COLO668 (cell line): ENCODE measurements at regions not wholly inside any gene's neighbourhood (a gene's known extent, or its start where the extent isn't known, plus 50 kb on each side); places are given as distances from the start of the nearest gene placed in this dataset.
"Not testable (repeated sequence)": the region's sequence is repeated elsewhere in the genome, so short reads cannot be mapped to it uniquely, and the experiment has no call there.

ENCODE experiments used
- DNase-seq: peaks from one replicate; lab custom pipeline; 2025; ENCODE audit not compliant: unreplicated experiment; lab: John Stamatoyannopoulos, UW

DNA sequence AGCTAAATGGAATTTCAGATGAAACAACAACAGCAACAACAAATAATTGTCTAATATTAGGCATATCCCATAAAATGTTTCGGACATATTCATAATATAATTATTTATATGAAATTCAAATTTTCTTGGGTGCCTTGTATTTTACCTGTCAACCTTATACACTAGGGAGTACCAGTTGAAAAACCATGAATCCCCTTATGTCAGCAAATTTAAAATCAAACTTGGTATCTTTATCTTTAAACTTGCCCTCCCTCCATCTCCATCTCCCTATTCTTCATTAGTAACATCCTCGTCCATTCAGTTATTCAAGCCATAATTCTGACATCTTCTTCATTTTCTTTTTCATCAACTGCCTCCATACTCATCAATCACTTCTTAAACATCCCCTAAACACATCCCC is 974.5 kb upstream of the HS3ST1 start:
- no peak for DNase-seq

- DNase-seq: no peak
Measured at GRCh38 chr4:12399781-12400180, 971.1 kb upstream of the HS3ST1 start.

GRCh38 chr4:12393631-12394262 is 965.1 kb upstream of the HS3ST1 start:
- DNase-seq: no peak

DNA sequence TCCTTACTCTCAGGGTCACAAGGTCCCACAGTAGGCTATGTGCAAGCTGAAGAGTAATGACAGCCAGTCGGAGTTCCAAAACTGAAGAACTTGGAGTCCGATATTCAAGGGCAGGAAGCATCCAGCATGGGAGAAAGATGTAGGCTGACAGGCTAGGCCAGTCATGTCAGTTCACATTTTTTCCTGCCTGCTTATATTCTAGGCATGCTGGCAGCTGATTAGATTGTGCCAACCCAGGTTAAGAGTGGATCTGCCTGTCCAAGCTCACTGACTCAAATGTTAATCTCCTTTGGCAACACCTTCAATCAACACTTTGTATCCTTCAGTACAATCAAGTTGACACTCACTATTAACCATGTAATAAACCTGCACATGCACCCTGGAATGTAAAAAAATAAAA is 960.9 kb upstream of the HS3ST1 start:
- no peak for DNase-seq

- no peak for DNase-seq
Measured at GRCh38 chr4:12382567-12382966, 953.9 kb upstream of the HS3ST1 start.

- no peak for DNase-seq
Measured at GRCh38 chr4:12379191-12379590, 950.5 kb upstream of the HS3ST1 start.

DNA sequence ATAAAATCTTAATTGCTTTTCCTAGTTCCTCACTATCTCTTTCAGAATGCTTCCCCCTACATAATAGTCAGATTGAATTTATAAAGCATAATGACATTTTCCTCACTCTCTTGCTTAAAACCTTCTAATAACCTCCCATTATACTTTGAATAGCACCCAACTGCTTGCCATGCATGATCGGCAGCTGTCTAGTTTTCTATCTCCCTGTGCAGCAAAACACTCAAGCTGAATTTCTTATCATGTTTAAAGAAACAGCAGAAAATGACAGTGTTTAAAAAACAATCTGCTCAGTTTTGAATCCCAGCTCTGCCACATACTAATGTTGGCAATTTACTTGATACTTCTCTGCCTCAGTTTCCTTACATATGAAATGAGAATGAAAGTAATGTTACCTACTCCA is 947.1 kb upstream of the HS3ST1 start:
- DNase-seq: no peak

DNA sequence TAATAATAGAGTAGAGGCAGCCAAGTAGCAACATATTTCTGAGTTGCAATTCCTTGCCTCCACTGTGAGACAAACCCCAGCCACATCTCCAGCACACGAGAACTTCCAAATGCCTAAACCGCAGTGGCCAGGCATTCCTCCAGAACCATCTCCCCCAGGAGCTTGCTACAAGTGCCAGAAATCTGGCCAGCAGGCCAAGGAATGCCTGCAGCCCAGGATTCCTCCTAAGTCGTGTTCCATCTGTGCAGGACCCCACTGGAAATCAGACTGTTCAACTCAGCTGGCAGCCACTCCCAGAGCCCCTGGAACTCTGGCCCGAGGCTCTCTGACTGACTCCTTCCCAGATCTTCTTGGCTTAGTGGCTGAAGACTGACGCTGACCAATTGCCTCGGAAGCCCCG is 937.2 kb upstream of the HS3ST1 start:
- DNase-seq: not testable (repeated sequence)

- DNase-seq: no peak
Measured at GRCh38 chr4:12360391-12360790, 931.7 kb upstream of the HS3ST1 start.

- no peak for DNase-seq
Measured at GRCh38 chr4:12359420-12359819, 930.7 kb upstream of the HS3ST1 start.

DNA sequence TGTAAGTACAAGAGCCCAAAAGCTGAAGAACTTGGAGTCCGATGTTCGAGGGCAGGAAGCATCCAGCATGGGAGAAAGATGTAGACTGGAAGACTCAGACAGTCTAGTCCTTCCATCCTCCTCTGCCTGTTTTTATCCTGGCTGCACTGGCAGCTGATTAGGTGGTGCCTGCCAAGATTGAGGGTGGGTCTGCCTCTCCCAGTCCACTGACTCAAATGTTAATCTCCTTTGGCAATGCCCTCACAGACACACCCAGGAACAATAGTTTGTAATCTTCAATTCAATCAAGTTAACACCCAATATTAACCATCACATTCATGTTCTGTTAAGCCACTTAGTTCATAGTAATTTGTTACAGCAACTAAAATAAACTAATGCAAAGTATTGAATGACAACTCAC is 904.4 kb upstream of the HS3ST1 start:
- DNase-seq: not testable (repeated sequence)

DNA sequence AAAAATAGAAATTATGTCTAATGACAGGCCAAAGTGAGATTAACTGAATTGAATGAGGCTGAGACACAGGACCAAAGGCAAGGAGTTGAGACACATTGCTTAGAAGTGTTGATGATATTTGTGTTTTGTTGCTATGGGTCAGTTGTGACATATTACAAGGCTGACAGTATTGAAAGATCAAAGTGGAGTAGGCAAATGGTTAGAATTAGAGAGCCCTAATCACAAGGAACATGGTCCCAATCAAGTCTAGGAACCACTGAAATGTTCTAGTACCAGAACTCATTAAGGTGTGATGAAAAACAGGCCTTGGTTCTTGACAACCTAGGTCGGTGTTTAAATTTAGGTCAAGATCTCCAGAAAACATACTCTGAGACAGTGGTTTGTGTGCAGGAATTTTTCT is 896.3 kb upstream of the HS3ST1 start:
- no peak for DNase-seq

- DNase-seq: no peak
Measured at GRCh38 chr4:12319765-12320164, 891.1 kb upstream of the HS3ST1 start.

GRCh38 chr4:12304905-12305304 is 876.2 kb upstream of the HS3ST1 start:
- DNase-seq: no peak

DNA sequence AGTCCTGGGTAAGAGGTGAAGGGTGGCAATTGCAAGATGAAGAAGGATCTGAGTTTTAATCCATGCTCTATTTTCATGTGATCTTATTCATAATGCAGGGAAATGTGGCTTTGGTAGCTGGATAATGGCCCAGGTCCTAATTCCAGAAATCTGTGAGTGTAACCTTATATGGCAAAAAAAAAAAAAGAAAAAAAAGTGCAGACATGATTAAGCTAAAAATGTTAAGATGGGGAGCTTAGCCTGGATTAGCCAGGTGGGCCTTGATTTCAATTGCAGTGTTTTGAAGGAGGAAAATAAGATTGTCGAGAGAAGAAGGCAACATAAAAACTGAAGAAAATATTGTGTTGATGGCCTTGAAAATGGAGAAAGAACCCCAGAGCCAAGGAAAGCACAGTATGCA is 867.7 kb upstream of the HS3ST1 start:
- no peak for DNase-seq

GRCh38 chr4:12293906-12294525 is 865.3 kb upstream of the HS3ST1 start:
- no peak for DNase-seq

DNA sequence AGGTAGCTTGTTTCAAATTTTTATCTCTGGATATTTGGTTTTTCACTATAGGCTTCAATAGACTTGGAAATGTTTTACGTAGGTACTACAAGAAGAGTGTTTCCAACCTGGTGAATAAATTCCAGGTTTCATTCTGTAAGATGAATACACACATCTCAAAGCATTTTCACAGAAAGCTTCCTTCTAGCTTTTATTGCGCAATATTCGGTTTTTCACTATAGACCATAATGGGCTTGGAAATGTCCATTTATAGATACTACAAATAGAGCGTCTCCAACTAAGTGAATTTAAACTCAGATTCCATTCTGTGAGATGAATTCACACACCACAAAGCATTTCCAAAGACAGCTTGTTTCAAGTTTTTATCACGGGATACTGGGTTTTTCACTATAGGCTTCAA is 857.7 kb upstream of the HS3ST1 start:
- DNase-seq: no peak

DNA sequence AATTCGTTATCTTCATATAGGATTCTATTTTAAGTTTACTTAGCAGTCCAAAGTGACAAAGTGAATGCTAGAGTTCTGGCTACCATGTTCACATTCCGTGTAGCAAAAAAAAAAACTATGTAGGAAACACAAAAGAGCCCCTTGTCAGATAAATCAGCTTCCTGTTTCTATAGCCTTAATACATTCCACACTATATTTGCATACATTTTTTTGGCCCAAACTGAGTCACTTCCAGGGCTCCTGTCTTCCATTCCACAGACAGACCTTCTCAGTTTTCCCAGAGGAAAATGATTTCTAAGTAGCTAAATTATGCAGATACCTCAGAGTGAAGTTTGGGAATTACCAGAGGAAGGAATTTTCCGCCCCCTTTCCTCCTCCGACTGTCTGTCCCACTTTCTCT is 841.9 kb upstream of the HS3ST1 start:
- DNase-seq: no peak

DNA sequence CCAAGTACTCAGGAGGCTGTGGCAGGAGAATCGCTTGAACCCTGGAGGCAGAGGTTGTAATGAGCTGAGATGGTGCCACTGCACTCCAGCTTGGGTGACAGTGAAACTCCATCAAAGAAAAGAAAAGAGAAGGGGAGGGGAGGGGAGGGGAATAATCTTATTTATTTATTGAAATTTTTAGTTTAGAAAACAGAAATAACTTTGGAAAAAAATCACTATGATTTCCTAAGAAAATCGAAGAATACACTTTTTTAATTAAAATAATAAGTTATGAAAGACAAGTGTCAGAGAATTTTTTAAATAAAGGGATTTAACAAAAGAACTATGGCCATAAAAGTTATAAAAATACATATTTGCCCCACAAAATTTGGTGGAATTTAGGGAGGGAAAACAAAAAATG is 836.9 kb upstream of the HS3ST1 start:
- DNase-seq: no peak

DNA sequence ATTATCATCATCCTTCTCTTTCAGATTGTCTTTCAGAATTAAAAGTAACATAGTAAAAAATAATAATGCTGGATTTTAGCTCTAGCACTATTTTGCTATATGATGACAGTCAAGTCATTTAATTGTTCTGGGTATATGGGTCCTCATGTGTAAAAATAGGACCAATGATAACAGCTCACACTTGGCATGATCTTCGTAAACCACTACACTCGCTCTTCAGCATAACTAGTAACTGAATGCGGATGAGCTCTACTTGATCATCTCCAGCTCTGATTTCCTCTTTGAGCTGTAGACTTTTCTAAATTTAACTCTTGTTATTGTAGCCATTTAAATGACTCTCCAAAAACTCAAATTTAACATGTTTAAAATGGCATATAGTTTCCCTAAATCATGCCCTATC is 831.8 kb upstream of the HS3ST1 start:
- no peak for DNase-seq

DNA sequence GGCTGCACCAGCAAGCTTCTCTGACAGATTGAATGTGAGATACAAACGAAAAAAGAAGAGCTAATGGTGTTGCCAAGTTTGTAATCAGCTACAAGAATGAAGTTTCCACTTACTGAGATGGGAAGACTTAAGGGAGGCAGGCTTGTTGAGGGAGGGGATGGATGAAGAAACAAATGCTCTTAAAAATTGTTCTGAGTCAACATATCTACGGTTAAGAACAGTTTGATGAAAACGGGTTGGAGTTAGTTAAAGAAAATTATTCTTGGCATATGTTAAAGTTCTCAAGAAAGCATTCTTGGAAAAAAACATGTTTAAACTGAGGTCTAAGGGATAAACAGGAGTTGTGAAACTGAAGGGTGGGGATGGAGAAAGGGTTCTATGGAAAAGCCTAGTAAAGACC is 816.3 kb upstream of the HS3ST1 start:
- no peak for DNase-seq

DNA sequence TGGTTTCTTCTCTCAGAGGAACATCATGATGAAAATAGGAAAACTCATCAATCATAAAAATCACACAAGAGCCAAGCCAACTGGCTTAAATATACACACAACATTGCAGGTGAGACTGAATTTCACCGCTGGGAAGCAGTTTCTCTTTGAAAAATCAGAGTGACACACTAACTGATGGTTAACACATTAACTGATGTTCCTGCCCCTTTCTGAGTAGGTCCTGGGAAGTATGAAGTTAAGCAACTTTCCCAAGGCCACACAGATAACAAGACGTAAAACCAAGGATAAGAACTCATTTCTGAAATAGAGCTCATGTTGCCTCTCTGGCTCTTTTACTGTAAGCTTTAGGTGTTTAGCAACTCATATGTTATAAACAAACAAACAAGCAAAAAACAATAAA is 813.7 kb upstream of the HS3ST1 start:
- no peak for DNase-seq
